Uterus (tissue), 3 donors: ENCODE measurements at regions not wholly inside any gene's neighbourhood (a gene's known extent, or its start where the extent isn't known, plus 50 kb on each side); places are given as distances from the start of the nearest gene placed in this dataset.

Source experiments
- DNase-seq, 2 donors: peaks; one replicate each; pipeline ENCODE4 v3.0.0-alpha.2; 2019 to 2020
- H3K27ac ChIP-seq, 2 donors: fragments of 200-600 bp; sonication (generic); 1 replicate in 1 of 2; 2 replicates in 1 of 2; pipeline ENCODE4 v1.5.1; 2016 to 2018
- H3K27me3 ChIP-seq, 2 donors: fragments of 200-600 bp; sonication (generic); one replicate each; pipeline ENCODE4 v1.5.1; 2018 to 2019; ENCODE audit warnings: control low read depth in 1 of 2
- H3K36me3 ChIP-seq, 2 donors: fragments of 200-600 bp; sonication (generic); one replicate each; pipeline ENCODE4 v1.5.1; 2019; ENCODE audit warnings: control low read depth in 1 of 2
- H3K4me1 ChIP-seq, 2 donors: fragments of 200-600 bp; sonication (generic); one replicate each; pipeline ENCODE4 v1.5.1; 2018 to 2019; ENCODE audit warnings: control low read depth in 1 of 2
- H3K4me3 ChIP-seq, 2 donors: fragments of 200-600 bp; sonication (generic); 1 replicate in 1 of 2; 2 replicates in 1 of 2; pipeline ENCODE4 v1.5.1; 2018 to 2019; ENCODE audit warnings: mild to moderate bottlenecking in 1 of 2
- H3K9me3 ChIP-seq, 2 donors: fragments of 200-600 bp; sonication (generic); one replicate each; pipeline ENCODE4 v1.5.1; 2019; ENCODE audit warnings: control low read depth in 1 of 2
- POLR2A ChIP-seq, 2 donors: fragments of 450-650 bp; IDR thresholded peaks; one replicate each; pipeline ENCODE4 v1.6.1; 2016; ENCODE audit warnings: antibody characterized with exemption in 2 of 2, mild to moderate bottlenecking in 1 of 2, moderate library complexity in 1 of 2
- intact Hi-C: fragments of 100-400 bp; cut with DNase I; formaldehyde crosslinking; loops from one replicate; pipeline ENCODE4 v1.15.1; 2023; ENCODE audit warnings: low total_unique reads
- TF ChIP-seq, protein P1 (sequence below), 4 experiments: fragments of 200-600 bp in 2 of 4; fragments of 450-650 bp in 2 of 4; sonication (generic) in 2 of 4; IDR thresholded peaks; one replicate each; pipeline ENCODE4 v1.5.1; 2016 to 2019; ENCODE audit warnings: antibody characterized with exemption in 4 of 4, mild to moderate bottlenecking in 2 of 4, moderate library complexity in 1 of 4
- donor health status: DM: yes; HTN: yes; CAD: no.

DNA sequence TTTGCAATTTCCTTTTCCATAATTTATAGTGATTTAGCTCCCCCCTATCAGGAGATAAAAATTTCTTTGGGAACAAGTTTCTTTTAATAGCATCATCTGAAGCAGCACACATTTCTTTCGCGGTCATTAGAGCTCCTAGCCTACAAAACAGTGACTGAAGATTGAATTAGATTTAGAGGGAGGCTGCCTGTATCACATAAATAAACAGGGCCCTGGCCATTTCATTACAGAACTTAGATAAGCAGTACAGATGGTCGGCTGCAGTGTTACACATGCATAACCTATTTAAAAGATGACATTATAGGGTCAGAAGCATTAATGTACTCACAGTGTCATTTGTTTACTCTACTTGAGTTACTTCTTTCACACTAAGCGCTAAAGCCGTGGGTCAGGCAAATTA lies 81.4 kb upstream of the SLC25A26 start:
- Histone ChIP-seq H3K27me3 (no peaks in the 10 kb centered on the region), H3K9me3 (no peaks in the 10 kb centered on the region), H3K36me3 (no peaks in the 10 kb centered on the region), H3K4me1 (no peaks in the 10 kb centered on the region), H3K27ac (no peak overlapping the region), H3K4me3 (no peak overlapping the region)
- intact Hi-C loops: no loop called here
- DNase-seq: no peak
- TF ChIP-seq, protein P1, sequence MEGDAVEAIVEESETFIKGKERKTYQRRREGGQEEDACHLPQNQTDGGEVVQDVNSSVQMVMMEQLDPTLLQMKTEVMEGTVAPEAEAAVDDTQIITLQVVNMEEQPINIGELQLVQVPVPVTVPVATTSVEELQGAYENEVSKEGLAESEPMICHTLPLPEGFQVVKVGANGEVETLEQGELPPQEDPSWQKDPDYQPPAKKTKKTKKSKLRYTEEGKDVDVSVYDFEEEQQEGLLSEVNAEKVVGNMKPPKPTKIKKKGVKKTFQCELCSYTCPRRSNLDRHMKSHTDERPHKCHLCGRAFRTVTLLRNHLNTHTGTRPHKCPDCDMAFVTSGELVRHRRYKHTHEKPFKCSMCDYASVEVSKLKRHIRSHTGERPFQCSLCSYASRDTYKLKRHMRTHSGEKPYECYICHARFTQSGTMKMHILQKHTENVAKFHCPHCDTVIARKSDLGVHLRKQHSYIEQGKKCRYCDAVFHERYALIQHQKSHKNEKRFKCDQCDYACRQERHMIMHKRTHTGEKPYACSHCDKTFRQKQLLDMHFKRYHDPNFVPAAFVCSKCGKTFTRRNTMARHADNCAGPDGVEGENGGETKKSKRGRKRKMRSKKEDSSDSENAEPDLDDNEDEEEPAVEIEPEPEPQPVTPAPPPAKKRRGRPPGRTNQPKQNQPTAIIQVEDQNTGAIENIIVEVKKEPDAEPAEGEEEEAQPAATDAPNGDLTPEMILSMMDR (IDR thresholded peaks at IDR 0.05): no peak
- no peak for TF ChIP-seq POLR2A (IDR thresholded peaks at IDR 0.05)

DNA sequence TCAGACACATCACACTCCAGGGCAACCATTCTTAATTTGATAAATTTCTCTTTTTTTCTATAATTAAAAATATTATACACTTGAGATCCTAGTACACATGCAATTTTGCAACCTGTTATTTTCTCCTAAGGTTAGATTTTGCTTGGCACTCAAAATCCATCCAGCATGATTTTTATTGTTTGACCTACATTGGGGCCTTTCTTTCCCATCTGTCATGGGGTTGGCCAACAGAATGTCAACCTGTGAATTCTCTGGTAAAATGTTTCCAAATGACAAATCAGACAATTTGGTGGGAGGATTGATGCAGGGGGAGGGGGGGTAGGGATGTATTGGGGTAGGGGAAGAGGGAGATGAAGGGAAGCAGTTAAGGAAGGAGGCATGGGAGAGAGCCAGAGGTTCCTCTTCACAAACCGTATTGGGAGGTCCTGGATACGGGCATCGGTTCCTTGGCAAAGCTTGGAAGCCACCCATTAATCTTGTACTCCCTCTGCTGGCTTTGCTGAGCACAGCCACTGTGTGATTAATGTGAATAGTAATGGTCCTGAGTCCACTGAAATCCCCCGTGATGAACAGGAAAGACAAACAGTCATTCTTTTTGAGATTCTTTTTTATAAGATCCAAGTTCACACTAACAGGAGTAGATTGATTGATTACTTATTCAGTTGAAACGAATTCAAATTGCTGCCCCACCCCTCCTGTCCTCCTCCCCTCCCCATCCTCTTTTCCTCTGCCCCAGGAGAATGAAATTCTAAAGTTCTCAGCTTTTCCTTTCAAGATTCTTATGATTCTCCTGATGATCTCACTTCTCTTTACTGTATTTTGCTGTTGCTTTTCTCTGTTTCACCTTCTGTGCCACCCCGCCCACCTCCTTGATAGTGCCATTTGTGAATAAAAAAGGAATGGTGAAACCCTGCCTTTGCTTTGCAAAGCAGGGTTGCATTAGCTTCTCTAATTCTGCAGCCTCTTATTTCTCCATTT lies 82.2 kb upstream of the SLC25A26 start:
- intact Hi-C loops: no loop called here
- Histone ChIP-seq H3K36me3 (no peaks in the 10 kb centered on the region), H3K9me3 (no peaks in the 10 kb centered on the region), H3K4me3 (no peak overlapping the region), H3K27me3 (no peaks in the 10 kb centered on the region), H3K27ac (no peak overlapping the region), H3K4me1 (no peaks in the 10 kb centered on the region)
- TF ChIP-seq, protein P1 (IDR thresholded peaks at IDR 0.05): peak; percentile 51 to 71 (median 66)
- no peak for TF ChIP-seq POLR2A (IDR thresholded peaks at IDR 0.05)
- DNase-seq: peak; percentile 22 to 27

DNA sequence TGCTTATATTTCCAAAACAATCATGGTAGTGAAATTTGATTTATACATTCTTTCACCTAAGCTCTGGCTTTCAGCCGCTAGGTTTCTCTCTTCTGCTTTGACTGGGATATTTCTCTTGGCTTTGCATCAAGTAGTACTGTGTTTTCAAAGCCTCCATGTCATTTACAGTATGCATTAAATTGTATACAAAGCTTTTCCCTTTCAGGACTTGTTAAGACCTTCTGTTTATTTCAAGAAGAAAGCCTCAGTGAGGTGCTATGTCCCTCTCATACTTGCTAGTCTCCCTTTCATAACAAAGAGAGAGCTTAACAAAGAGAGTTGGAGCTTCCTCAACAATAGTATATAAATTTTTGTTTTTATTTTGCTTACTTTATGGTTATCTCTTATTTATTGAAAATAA lies 84.2 kb upstream of the SLC25A26 start:
- intact Hi-C loops: no loop called here
- Histone ChIP-seq H3K9me3 (no peaks in the 10 kb centered on the region), H3K36me3 (no peaks in the 10 kb centered on the region), H3K27ac (no peak overlapping the region), H3K27me3 (no peaks in the 10 kb centered on the region), H3K4me1 (no peaks in the 10 kb centered on the region), H3K4me3 (no peak overlapping the region)
- DNase-seq: no peak
- TF ChIP-seq POLR2A (IDR thresholded peaks at IDR 0.05): no peak
- TF ChIP-seq, protein P1 (IDR thresholded peaks at IDR 0.05): no peak

DNA sequence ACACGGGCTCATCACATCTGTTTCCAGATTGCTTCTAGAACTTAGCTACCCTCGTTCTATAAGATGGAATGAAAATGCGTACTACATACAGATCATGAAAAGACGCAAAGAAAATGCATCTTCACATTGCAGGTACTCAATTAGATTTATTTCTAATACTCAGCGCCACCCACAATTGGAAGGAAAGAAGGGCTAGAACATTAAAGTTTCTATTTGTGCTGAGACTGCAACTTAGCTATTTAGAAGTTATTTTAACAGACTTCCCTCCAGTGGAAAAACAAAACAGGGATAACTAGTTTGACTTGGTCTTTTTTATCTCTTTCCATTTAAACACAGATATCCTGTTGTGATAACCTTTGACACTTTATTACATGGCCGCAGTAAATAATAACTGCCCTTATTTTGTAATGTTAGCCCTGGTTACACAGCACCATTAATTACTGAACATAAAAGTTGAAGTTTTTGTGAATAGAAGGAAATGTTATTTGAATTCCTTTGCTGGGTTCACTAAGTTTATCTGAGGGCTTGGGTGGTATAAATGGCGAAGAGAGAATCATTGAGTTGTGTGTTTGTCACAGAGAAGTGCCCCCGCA lies 86.9 kb upstream of the SLC25A26 start:
- H3K4me1 ChIP-seq: no peaks in the 10 kb centered on the region
- H3K9me3 ChIP-seq: no peaks in the 10 kb centered on the region
- intact Hi-C loops: no loop called here
- TF ChIP-seq POLR2A (IDR thresholded peaks at IDR 0.05): no peak
- TF ChIP-seq, protein P1 (IDR thresholded peaks at IDR 0.05): no peak
- H3K27ac ChIP-seq: no peak overlapping the region
- no peaks in the 10 kb centered on the region for H3K27me3 ChIP-seq
- H3K4me3 ChIP-seq: no peak overlapping the region
- H3K36me3 ChIP-seq: no peaks in the 10 kb centered on the region
- no peak for DNase-seq
